ENCODE measurements at regions not wholly inside any gene's neighbourhood (a gene's known extent, or its start where the extent isn't known, plus 50 kb on each side); places are given as distances from the start of the nearest gene placed in this dataset.
A peak's percentile ranks its signal among the peaks of the same experiment; 100 is the strongest.

DNA sequence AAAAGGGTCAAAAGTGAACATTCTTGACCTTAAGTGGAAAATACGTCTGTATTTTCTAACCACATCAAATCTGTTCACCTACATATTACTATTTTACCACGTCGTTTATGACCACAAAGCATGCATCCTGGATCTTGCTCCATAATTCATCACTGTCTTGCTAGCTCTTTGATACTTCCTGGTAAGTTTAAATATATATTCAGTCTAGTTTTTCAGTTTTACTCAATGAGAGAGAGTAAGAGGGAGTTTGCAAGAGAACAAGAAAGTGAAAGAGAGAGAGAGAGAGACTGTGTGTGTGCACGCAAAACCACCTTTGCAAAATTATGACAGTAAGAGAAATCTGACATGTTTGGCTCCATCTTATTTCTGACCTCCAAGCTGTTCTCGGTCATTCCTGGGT lies 173.7 kb upstream of the GALNTL6 start:
- intact Hi-C loops (cut with DNase I) = no loop called here
- Histone ChIP-seq H3K36me3 (ENCODE audit: control insufficient read depth in 2 of 3, insufficient read depth in 3 of 3, low read length in 3 of 3) (no peaks in the 10 kb centered on the region), H3K9ac (ENCODE audit: low read length in 3 of 3) (no peak overlapping the region), H3K4me3 (ENCODE audit: low read length in 3 of 3) (no peak overlapping the region), H3K27ac (ENCODE audit: low read depth in 2 of 2, low read length in 2 of 2) (no peak overlapping the region), H3K27me3 (ENCODE audit: control insufficient read depth, insufficient read depth, low read length) (no peaks in the 10 kb centered on the region), H3K9me3 (ENCODE audit: control insufficient read depth in 2 of 3, insufficient read depth in 1 of 3, low read length in 3 of 3) (peaks cover 0 to 1% (median 0%) of the 10 kb centered on the region in 3 donors), H3K4me1 (ENCODE audit: control insufficient read depth in 2 of 3, insufficient read depth in 2 of 3, low read depth in 1 of 3, low read length in 3 of 3) (no peaks in the 10 kb centered on the region)
- DNase-seq (peak in 1 of 5 donors; percentile 6), FAIRE-seq (no peak)
- TF ChIP-seq, protein P1, sequence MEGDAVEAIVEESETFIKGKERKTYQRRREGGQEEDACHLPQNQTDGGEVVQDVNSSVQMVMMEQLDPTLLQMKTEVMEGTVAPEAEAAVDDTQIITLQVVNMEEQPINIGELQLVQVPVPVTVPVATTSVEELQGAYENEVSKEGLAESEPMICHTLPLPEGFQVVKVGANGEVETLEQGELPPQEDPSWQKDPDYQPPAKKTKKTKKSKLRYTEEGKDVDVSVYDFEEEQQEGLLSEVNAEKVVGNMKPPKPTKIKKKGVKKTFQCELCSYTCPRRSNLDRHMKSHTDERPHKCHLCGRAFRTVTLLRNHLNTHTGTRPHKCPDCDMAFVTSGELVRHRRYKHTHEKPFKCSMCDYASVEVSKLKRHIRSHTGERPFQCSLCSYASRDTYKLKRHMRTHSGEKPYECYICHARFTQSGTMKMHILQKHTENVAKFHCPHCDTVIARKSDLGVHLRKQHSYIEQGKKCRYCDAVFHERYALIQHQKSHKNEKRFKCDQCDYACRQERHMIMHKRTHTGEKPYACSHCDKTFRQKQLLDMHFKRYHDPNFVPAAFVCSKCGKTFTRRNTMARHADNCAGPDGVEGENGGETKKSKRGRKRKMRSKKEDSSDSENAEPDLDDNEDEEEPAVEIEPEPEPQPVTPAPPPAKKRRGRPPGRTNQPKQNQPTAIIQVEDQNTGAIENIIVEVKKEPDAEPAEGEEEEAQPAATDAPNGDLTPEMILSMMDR (IDR thresholded peaks at IDR 0.05; ENCODE audit: borderline replicate concordance, extremely low read depth, insufficient read depth) = no peak

DNA sequence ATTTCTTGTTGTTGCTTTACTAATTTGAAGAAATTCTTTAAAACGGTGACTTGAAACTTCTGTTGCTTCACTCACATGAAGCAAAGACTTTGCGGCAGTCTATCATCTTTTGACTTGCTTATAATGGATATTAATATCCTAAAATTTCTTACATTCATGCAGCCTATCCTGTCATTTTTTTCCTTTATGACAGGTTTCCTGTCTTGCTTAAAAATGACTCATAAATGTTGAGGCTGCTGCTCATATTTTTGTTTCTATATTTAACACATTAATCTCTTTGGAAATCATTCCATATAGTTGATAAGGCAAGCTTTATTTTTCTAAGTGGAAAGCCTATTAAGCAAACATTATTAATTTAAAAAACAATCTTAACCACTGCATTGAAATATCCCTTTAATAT lies 176.6 kb upstream of the GALNTL6 start:
- H3K36me3 ChIP-seq (ENCODE audit: control insufficient read depth in 2 of 3, insufficient read depth in 3 of 3, low read length in 3 of 3) = no peaks in the 10 kb centered on the region
- DNase-seq (no peak), FAIRE-seq (no peak)
- TF ChIP-seq, protein P1 (IDR thresholded peaks at IDR 0.05; ENCODE audit: borderline replicate concordance, extremely low read depth, insufficient read depth) = no peak
- no peak overlapping the region for H3K4me3 ChIP-seq (ENCODE audit: low read length in 3 of 3)
- no peak overlapping the region for H3K27ac ChIP-seq (ENCODE audit: low read depth in 2 of 2, low read length in 2 of 2)
- no peak overlapping the region for H3K9ac ChIP-seq (ENCODE audit: low read length in 3 of 3)
- intact Hi-C loops (cut with DNase I) = no loop called here
- no peaks in the 10 kb centered on the region for H3K27me3 ChIP-seq (ENCODE audit: control insufficient read depth, insufficient read depth, low read length)
- no peaks in the 10 kb centered on the region for H3K4me1 ChIP-seq (ENCODE audit: control insufficient read depth in 2 of 3, insufficient read depth in 2 of 3, low read depth in 1 of 3, low read length in 3 of 3)
- peaks cover 0 to 2% (median 0%) of the 10 kb centered on the region in 3 donors for H3K9me3 ChIP-seq (ENCODE audit: control insufficient read depth in 2 of 3, insufficient read depth in 1 of 3, low read length in 3 of 3)

DNA sequence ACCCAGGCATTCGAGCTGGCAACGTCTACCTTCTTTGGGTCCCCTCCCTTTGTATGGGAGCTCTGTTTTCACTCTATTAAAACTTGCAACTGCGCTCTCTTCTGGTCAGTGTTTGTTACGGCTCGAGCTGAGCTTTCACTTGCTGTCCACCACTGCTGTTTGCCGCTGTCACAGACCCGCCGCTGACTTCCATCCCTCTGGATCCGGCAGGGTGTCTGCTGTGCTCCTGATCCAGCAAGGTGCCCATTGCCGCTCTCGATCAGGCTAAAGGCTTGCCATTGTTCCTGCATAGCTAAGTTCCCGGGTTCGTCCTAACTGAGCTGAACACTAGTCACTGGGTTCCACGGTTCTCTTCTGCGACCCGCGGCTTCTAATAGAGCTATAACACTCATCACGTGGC lies 183.5 kb upstream of the GALNTL6 start:
- intact Hi-C loops (cut with DNase I) = no loop called here
- no peaks in the 10 kb centered on the region for H3K36me3 ChIP-seq (ENCODE audit: control insufficient read depth in 2 of 3, insufficient read depth in 3 of 3, low read length in 3 of 3)
- no peak for FAIRE-seq

More for the DNA sequence above, 183.5 kb upstream of the GALNTL6 start:
- DNase-seq = no peak
- H3K9me3 ChIP-seq (ENCODE audit: control insufficient read depth in 2 of 3, insufficient read depth in 1 of 3, low read length in 3 of 3) = peaks cover 0 to 2% (median 0%) of the 10 kb centered on the region in 3 donors
- no peak overlapping the region for H3K4me3 ChIP-seq (ENCODE audit: low read length in 3 of 3)
- no peak overlapping the region for H3K27ac ChIP-seq (ENCODE audit: low read depth in 2 of 2, low read length in 2 of 2)
- H3K27me3 ChIP-seq (ENCODE audit: control insufficient read depth, insufficient read depth, low read length) = no peaks in the 10 kb centered on the region
- H3K9ac ChIP-seq (ENCODE audit: low read length in 3 of 3) = no peak overlapping the region
- TF ChIP-seq, protein P1 (IDR thresholded peaks at IDR 0.05; ENCODE audit: borderline replicate concordance, extremely low read depth, insufficient read depth) = no peak
- H3K4me1 ChIP-seq (ENCODE audit: control insufficient read depth in 2 of 3, insufficient read depth in 2 of 3, low read depth in 1 of 3, low read length in 3 of 3) = no peaks in the 10 kb centered on the region

Data from kidney (tissue), 13 donors.